Caco-2 (cell line): ENCODE measurements at regions not wholly inside any gene's neighbourhood (a gene's known extent, or its start where the extent isn't known, plus 50 kb on each side); places are given as distances from the start of the nearest gene placed in this dataset.

Experiments
- BruUV-seq: library from RNA; stranded (reverse); fragments of 400-500 nt; replicated peaks from 2 replicates; lab custom pipeline; 2021; lab: Mats Ljungman, UMichigan
- CTCF ChIA-PET: fragments of 300-600 bp; sonication (Branson Sonifier 250); formaldehyde crosslinking; loops from one replicate; lab custom pipeline; 2022; ENCODE audit warnings: antibody characterized with exemption; lab: Charles Lee
- POLR2A ChIA-PET: fragments of 300-600 bp; sonication (Branson Sonifier 250); formaldehyde crosslinking; loops from one replicate; lab custom pipeline; 2022; ENCODE audit warnings: antibody characterized with exemption; lab: Charles Lee
- DNase-seq, 2 experiments: peaks; one replicate each; pipeline versions ENCODE4 v3.0.0 to v3.0.0-alpha.2; 2020 to 2022
- H3K27me3 ChIP-seq: replicated peaks from 2 replicates; pipeline ENCODE4 v1.6.0; 2011; ENCODE audit warnings: low read length; ENCODE audit not compliant: control insufficient read depth, insufficient read depth
- H3K36me3 ChIP-seq: 2 replicates; pipeline ENCODE4 v1.5.1; 2011; ENCODE audit warnings: low read length; ENCODE audit not compliant: control insufficient read depth, insufficient read depth
- H3K4me1 ChIP-seq: fragments of 250-450 bp; sonication (Bioruptor Pico); 2 replicates; pipeline ENCODE4 v1.5.1; 2020; ENCODE audit warnings: mild to moderate bottlenecking
- H3K4me3 ChIP-seq: 2 replicates; pipeline ENCODE4 v1.5.1; 2011; ENCODE audit warnings: low read depth, mild to moderate bottlenecking, control low read depth, low read length
- H3K9me3 ChIP-seq: fragments of 250-450 bp; sonication (Bioruptor Pico); 2 replicates; pipeline ENCODE4 v1.5.1; 2020; ENCODE audit warnings: mild to moderate bottlenecking, moderate library complexity
- H3K27ac Mint-ChIP-seq: one replicate; pipeline ENCODE4 v1.8.0; 2022; ENCODE audit warnings: mixed read lengths; ENCODE audit not compliant: unreplicated experiment
- H3K27me3 Mint-ChIP-seq: one replicate; pipeline ENCODE4 v1.8.0; 2022; ENCODE audit warnings: mixed read lengths; ENCODE audit not compliant: insufficient read depth, unreplicated experiment
- H3K36me3 Mint-ChIP-seq: one replicate; pipeline ENCODE4 v1.8.0; 2022; ENCODE audit warnings: mild to moderate bottlenecking, mixed read lengths; ENCODE audit not compliant: insufficient read depth, unreplicated experiment
- H3K4me1 Mint-ChIP-seq: one replicate; pipeline ENCODE4 v1.8.0; 2022; ENCODE audit warnings: low read depth, mixed read lengths; ENCODE audit not compliant: unreplicated experiment
- H3K4me3 Mint-ChIP-seq: one replicate; pipeline ENCODE4 v1.8.0; 2022; ENCODE audit warnings: mild to moderate bottlenecking, moderate library complexity, mixed read lengths; ENCODE audit not compliant: unreplicated experiment
- H3K9me3 Mint-ChIP-seq: one replicate; pipeline ENCODE4 v1.8.0; 2022; ENCODE audit warnings: mixed read lengths; ENCODE audit not compliant: unreplicated experiment
- intact Hi-C: fragments of 100-400 bp; cut with micrococcal nuclease; formaldehyde crosslinking; loops from one replicate; pipeline ENCODE4 v1.10.0; 2022; ENCODE audit not compliant: unreplicated experiment
- TF ChIP-seq, protein P1 (sequence below), 2 experiments: fragments of 200-600 bp in 1 of 2; IDR thresholded peaks; 1 replicate in 1 of 2; 2 replicates in 1 of 2; pipeline versions ENCODE4 v1.5.1 to v1.8.0; 2011 to 2022; ENCODE audit warnings: antibody characterized with exemption in 1 of 2, control low read depth in 1 of 2, inconsistent platforms in 1 of 2, low read depth in 1 of 2, low read length in 1 of 2, mild to moderate bottlenecking in 1 of 2, moderate library complexity in 1 of 2; ENCODE audit not compliant: insufficient read depth in 1 of 2, severe bottlenecking in 1 of 2, unreplicated experiment in 1 of 2

- Histone ChIP-seq H3K9me3 (no peaks in the 10 kb centered on the region), H3K27me3 (no peaks in the 10 kb centered on the region), H3K36me3 (no peaks in the 10 kb centered on the region), H3K4me3 (no peak overlapping the region), H3K4me1 (peaks cover 5% of the 10 kb centered on the region; the same call in 1 of the 2 replicates)
- ChIA-PET POLR2A (no interaction called here), CTCF (no interaction called here)
- Mint-ChIP-seq H3K27me3 (no peaks in the 10 kb centered on the region), H3K4me1 (peaks cover 4% of the 10 kb centered on the region), H3K9me3 (no peaks in the 10 kb centered on the region), H3K36me3 (no peaks in the 10 kb centered on the region), H3K27ac (no peak overlapping the region), H3K4me3 (no peak overlapping the region)
- DNase-seq, result no peak
- TF ChIP-seq, protein P1, sequence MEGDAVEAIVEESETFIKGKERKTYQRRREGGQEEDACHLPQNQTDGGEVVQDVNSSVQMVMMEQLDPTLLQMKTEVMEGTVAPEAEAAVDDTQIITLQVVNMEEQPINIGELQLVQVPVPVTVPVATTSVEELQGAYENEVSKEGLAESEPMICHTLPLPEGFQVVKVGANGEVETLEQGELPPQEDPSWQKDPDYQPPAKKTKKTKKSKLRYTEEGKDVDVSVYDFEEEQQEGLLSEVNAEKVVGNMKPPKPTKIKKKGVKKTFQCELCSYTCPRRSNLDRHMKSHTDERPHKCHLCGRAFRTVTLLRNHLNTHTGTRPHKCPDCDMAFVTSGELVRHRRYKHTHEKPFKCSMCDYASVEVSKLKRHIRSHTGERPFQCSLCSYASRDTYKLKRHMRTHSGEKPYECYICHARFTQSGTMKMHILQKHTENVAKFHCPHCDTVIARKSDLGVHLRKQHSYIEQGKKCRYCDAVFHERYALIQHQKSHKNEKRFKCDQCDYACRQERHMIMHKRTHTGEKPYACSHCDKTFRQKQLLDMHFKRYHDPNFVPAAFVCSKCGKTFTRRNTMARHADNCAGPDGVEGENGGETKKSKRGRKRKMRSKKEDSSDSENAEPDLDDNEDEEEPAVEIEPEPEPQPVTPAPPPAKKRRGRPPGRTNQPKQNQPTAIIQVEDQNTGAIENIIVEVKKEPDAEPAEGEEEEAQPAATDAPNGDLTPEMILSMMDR (IDR thresholded peaks at IDR 0.05; ENCODE audit: insufficient read depth in 1 of 2, low read depth in 1 of 2, low read length in 1 of 2, severe bottlenecking in 1 of 2, unreplicated experiment in 1 of 2), result no peak
- intact Hi-C loops, result no loop called here
- no TSS peak for BruUV-seq
Measured at GRCh38 chr15:94740469-94740868, 509.1 kb downstream of the MCTP2 start.

DNA sequence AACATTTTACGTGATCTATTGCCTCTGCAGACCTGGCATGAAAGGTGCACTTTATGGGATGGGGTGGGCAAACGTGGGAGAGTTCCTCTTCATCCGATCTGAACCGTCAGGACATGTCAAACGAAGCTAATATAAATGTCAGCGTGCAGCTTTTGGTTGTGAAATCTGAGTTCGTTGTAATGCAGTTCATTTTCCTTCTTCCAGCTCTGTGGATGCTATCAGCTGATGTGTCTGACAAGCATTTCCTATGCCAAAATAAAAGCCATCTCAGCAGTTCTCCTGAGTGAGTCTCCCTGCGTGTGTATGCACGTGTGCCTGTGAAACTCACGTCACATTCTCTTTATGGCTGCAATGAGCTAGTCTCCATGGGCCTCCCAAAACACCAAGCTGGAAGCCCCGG lies 512.3 kb downstream of the MCTP2 start:
- Histone ChIP-seq H3K36me3 (no peaks in the 10 kb centered on the region), H3K27me3 (no peaks in the 10 kb centered on the region), H3K4me3 (no peak overlapping the region), H3K4me1 (peaks cover 11% of the 10 kb centered on the region), H3K9me3 (no peaks in the 10 kb centered on the region)
- Mint-ChIP-seq H3K27me3 (no peaks in the 10 kb centered on the region), H3K36me3 (no peaks in the 10 kb centered on the region), H3K4me3 (no peak overlapping the region), H3K4me1 (peaks cover 9% of the 10 kb centered on the region), H3K9me3 (no peaks in the 10 kb centered on the region), H3K27ac (no peak overlapping the region)
- CTCF ChIA-PET, result no interaction called here
- TF ChIP-seq, protein P1 (IDR thresholded peaks at IDR 0.05; ENCODE audit: insufficient read depth in 1 of 2, low read depth in 1 of 2, low read length in 1 of 2, severe bottlenecking in 1 of 2, unreplicated experiment in 1 of 2), result no peak
- no TSS peak for BruUV-seq
- intact Hi-C loops, result no loop called here
- POLR2A ChIA-PET, result no interaction called here
- DNase-seq, result no peak

DNA sequence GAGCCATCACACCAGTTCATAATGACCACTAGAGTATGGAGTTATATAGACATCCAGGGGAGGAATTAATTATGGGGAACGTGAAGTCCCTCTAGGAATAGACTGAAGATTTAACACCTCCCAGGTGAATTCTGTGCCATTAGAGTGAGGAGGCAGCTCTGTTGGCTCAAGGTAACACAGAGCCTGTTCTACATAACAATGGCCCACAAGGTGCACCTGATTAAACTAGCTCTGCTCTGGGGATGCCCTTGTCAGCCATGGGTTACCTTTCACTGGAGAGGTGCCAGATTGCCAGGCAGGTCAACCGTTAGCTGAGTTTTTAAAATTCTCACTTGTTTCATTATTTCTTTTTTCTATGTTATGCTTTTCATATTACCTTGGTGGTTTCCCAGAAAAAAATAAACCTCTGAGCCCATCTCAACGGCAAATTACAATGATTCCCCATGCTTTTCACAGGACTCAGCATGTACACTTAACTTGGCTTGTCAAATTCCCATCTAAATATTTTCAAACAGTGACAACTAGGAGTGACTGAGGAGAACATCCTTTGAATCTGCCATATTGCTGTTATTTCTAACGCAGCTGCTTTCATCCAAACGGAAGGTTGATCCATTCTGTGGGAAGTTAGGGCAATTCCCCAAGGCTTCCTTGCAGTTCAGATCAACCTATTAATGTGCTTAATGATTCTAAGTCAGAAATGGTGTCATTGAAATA lies 512.9 kb downstream of the MCTP2 start:
- Mint-ChIP-seq H3K36me3 (no peaks in the 10 kb centered on the region), H3K4me3 (no peak overlapping the region)
- POLR2A ChIA-PET, result no interaction called here

More for the DNA sequence above, 512.9 kb downstream of the MCTP2 start:
- intact Hi-C loops, result no loop called here
- TF ChIP-seq, protein P1 (IDR thresholded peaks at IDR 0.05; ENCODE audit: insufficient read depth in 1 of 2, low read depth in 1 of 2, low read length in 1 of 2, severe bottlenecking in 1 of 2, unreplicated experiment in 1 of 2), result no peak
- no peaks in the 10 kb centered on the region for H3K36me3 ChIP-seq
- Mint-ChIP-seq H3K4me1 (peaks cover 9% of the 10 kb centered on the region), H3K27me3 (no peaks in the 10 kb centered on the region), H3K27ac (no peak overlapping the region), H3K9me3 (no peaks in the 10 kb centered on the region)
- H3K4me3 ChIP-seq, result no peak overlapping the region
- CTCF ChIA-PET, result no interaction called here
- peaks cover 11% of the 10 kb centered on the region for H3K4me1 ChIP-seq
- H3K27me3 ChIP-seq, result no peaks in the 10 kb centered on the region
- H3K9me3 ChIP-seq, result no peaks in the 10 kb centered on the region
- DNase-seq, result no peak
- no TSS peak for BruUV-seq
